ENCODE measurements at regions not wholly inside any gene's neighbourhood (a gene's known extent, or its start where the extent isn't known, plus 50 kb on each side); places are given as distances from the start of the nearest gene placed in this dataset.

DNA sequence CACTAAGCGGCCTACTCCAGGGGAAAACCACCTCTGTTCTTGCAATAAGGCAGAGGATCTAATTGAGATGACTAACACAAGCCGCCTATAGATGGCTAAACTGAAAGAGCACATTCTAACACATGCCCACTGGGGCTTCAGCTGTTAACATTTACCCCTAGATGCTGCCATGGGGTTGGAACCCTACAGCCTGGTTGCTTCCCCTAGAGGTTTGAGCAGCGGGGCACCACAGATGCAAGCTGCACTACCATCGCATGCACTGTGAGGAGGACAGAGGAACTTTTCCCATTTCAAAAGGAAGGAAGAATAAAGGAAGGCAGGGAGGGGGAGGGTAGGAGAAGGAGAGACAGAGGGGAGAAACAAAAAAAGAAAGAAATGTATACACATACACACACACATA is 465.8 kb upstream of the PCDH15 start:
- POLR2A ChIA-PET (ENCODE audit: partially characterized antibody): no interaction called here
- FAIRE-seq (no peak), DNase-seq (ENCODE audit: low read depth in 1 of 2, low spot score in 2 of 2) (no peak)
- H3K4ac ChIP-seq (replicated peaks; ENCODE audit: insufficient read length, low read depth, low read length): no peak overlapping the region
- no peak overlapping the region; the same call in 1 of the 2 replicates for H2AFZ ChIP-seq (ENCODE audit: low read length)
- H2BK20ac ChIP-seq (ENCODE audit: low read length): no peak overlapping the region
- no peak overlapping the region for H3K14ac ChIP-seq (ENCODE audit: insufficient read length)
- peaks cover 0 to 5% (median 4%) of the 10 kb centered on the region in 4 experiments; a peak in 3 of 7 replicates for H3K4me1 ChIP-seq (replicated peaks in 1 of 4; ENCODE audit: control insufficient read depth in 3 of 4, insufficient read depth in 4 of 4, low read length in 3 of 4)
- no peak overlapping the region for H2BK5ac ChIP-seq (ENCODE audit: low read depth, low read length)
- no peak overlapping the region for H3K56ac ChIP-seq (replicated peaks; ENCODE audit: insufficient read length, low read depth, low read length)
- no peak overlapping the region for H4K8ac ChIP-seq (ENCODE audit: extremely low read depth, insufficient read depth, low read length)
- TF ChIP-seq, protein P1, sequence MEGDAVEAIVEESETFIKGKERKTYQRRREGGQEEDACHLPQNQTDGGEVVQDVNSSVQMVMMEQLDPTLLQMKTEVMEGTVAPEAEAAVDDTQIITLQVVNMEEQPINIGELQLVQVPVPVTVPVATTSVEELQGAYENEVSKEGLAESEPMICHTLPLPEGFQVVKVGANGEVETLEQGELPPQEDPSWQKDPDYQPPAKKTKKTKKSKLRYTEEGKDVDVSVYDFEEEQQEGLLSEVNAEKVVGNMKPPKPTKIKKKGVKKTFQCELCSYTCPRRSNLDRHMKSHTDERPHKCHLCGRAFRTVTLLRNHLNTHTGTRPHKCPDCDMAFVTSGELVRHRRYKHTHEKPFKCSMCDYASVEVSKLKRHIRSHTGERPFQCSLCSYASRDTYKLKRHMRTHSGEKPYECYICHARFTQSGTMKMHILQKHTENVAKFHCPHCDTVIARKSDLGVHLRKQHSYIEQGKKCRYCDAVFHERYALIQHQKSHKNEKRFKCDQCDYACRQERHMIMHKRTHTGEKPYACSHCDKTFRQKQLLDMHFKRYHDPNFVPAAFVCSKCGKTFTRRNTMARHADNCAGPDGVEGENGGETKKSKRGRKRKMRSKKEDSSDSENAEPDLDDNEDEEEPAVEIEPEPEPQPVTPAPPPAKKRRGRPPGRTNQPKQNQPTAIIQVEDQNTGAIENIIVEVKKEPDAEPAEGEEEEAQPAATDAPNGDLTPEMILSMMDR (IDR thresholded peaks at IDR 0.05; ENCODE audit: control extremely low read depth in 1 of 3, insufficient read depth in 1 of 3, low read depth in 1 of 3, low read length in 3 of 3): 0 out of 4 replicates have a peak, but pooled peaks of 1 of the 3 experiments have one; percentile 12
- no peak for TF ChIP-seq JUND (IDR thresholded peaks at IDR 0.05; ENCODE audit: low read length)
- no peak for TF ChIP-seq SRF (IDR thresholded peaks at IDR 0.05; ENCODE audit: low read depth, low read length)
- no peak for TF ChIP-seq POLR2AphosphoS5 (IDR thresholded peaks at IDR 0.05; ENCODE audit: low read depth, low read length)
- no peak for TF ChIP-seq EGR1 (IDR thresholded peaks at IDR 0.05; ENCODE audit: borderline replicate concordance, low read depth, low read length)
- TF ChIP-seq BCL11A (IDR thresholded peaks at IDR 0.05; ENCODE audit: low read depth in 2 of 2, low read length in 2 of 2): no peak
- TF ChIP-seq MAFK (IDR thresholded peaks at IDR 0.05; ENCODE audit: low read depth, low read length): no peak
- TF ChIP-seq USF2 (IDR thresholded peaks at IDR 0.05; ENCODE audit: low read length): no peak
- no peak for TF ChIP-seq SAP30 (IDR thresholded peaks at IDR 0.05; ENCODE audit: insufficient read depth, insufficient replicate concordance, low read length)
- H3K79me2 ChIP-seq (ENCODE audit: control insufficient read depth in 1 of 2, insufficient read depth in 2 of 2, low read length in 2 of 2): no peaks in the 10 kb centered on the region
- H3K27me3 ChIP-seq (replicated peaks in 1 of 4; ENCODE audit: control insufficient read depth in 3 of 4, extremely low read depth in 1 of 4, insufficient read depth in 3 of 4, low read length in 3 of 4): no peaks in the 10 kb centered on the region
- no peak overlapping the region for H2AK5ac ChIP-seq (ENCODE audit: low read depth, low read length)
- H3K4me3 ChIP-seq (ENCODE audit: extremely low read depth in 1 of 4, insufficient read depth in 2 of 4, low read depth in 3 of 4, low read length in 4 of 4): no peak overlapping the region
- H4K20me1 ChIP-seq (replicated peaks in 1 of 2; ENCODE audit: control insufficient read depth in 1 of 2, insufficient read depth in 2 of 2, low read length in 2 of 2): no peaks in the 10 kb centered on the region
- peak overlapping the region; percentile 21 for H2BK120ac ChIP-seq (replicated peaks; ENCODE audit: low read depth, low read length)
- WGBS, 2 experiments (ENCODE audit: extremely low coverage in 1 of 2, insufficient coverage in 1 of 2, insufficient read length in 1 of 2, insufficient replicate concordance in 2 of 2, low coverage in 1 of 2, low lambda C conversion rate in 2 of 2, missing lambda C conversion rate in 1 of 2): 77% methylated on average over 4 of the region's 4 CpGs; no CpG with 5 or more reads in 1 of the 2 experiments
- peak overlapping the region; percentile 15 for H4K91ac ChIP-seq (replicated peaks; ENCODE audit: insufficient read length, low read length)
- no peak overlapping the region for H3K4me2 ChIP-seq (ENCODE audit: insufficient read depth in 1 of 2, low read depth in 2 of 2, low read length in 2 of 2)
- peak overlapping the region; percentile 87; the same call in 1 of the 2 replicates for H2BK12ac ChIP-seq (ENCODE audit: low read depth, low read length)
- H3K23ac ChIP-seq (ENCODE audit: insufficient read length): no peak overlapping the region
- no peak overlapping the region for H3K27ac ChIP-seq (ENCODE audit: low read depth, low read length)
- no peak overlapping the region for H3K9ac ChIP-seq (replicated peaks in 1 of 4; ENCODE audit: extremely low read depth in 1 of 4, low read depth in 3 of 4, low read length in 3 of 4)
- H3K9me3 ChIP-seq (ENCODE audit: insufficient read depth in 2 of 2, low read depth in 1 of 2, low read length in 1 of 2): no peaks in the 10 kb centered on the region
- CTCF ChIA-PET (ENCODE audit: partially characterized antibody): interaction anchor here (1.1 kb wide), 1 partner anchor 9 kb away, joined by 4 read pairs; no protein-coding TSS in a partner anchor
- H3K18ac ChIP-seq (ENCODE audit: extremely low read depth, low read length): peak overlapping the region; percentile 52
- H3K36me3 ChIP-seq (ENCODE audit: control insufficient read depth in 2 of 4, insufficient read depth in 4 of 4, low read length in 3 of 4): no peaks in the 10 kb centered on the region
- H2BK15ac ChIP-seq (ENCODE audit: low read length): no peak overlapping the region; the same call in 1 of the 2 replicates
- H3K23me2 ChIP-seq (ENCODE audit: low read depth, low read length): no peaks in the 10 kb centered on the region
- H3K79me1 ChIP-seq (ENCODE audit: low read depth, low read length): no peaks in the 10 kb centered on the region
- no peak overlapping the region for H4K5ac ChIP-seq (ENCODE audit: insufficient read length, low read depth, low read length)

All from H1 (cell line).